Jurkat, Clone E6-1 (cell line): ENCODE measurements at regions not wholly inside any gene's neighbourhood (a gene's known extent, or its start where the extent isn't known, plus 50 kb on each side); places are given as distances from the start of the nearest gene placed in this dataset.

Experiments used
- DNase-seq: peaks from one replicate; pipeline ENCODE4 v3.0.0-alpha.2; 2011; ENCODE audit warnings: low read depth, low spot score
- H3K4me3 ChIP-seq: 2 replicates; pipeline ENCODE4 v1.5.1; 2011; ENCODE audit warnings: mild to moderate bottlenecking, low read length, control low read depth, moderate library complexity

DNA sequence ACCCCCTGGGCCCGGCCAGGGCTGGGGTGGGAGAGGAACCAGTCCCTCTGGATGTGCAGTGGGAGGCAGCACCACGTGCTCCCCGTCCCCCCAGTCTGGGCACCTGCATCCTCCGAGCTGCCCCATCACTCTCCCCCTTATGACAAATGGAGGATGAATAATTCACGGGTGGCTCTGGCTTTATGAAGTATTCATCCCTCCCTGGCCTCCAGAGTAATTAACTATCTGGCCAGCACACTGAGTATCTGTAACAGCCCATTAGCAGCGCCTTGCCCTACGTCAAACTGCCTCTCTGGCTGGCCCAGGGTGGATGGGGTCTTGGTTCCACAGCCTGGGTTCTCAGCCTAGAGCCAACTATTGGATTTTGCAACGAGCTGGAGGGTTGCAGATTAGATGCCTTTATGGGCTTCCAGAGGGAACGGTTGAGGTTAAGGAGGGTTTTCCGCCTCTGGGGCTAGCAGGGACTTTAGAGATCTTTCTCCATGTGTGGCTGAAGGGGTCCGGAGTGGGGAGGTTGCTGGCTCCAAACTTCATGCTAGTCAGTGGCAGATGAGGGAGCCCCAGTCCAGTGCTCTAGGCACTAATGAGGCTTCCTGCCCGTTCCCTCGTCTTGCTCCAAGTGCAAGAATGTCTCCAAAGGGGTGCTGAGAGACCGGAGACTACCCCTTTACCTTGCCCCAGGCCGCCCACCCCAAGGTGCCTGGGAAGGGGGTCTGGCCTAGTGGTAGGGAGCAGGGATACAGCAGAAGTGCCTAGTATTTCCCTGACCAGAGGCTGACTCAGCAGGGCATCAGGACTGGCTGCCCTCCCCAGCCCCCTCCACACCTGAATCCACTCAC, 53.5 kb upstream of the MLN start:
- H3K4me3 ChIP-seq: no peak overlapping the region
- DNase-seq: no peak

DNA sequence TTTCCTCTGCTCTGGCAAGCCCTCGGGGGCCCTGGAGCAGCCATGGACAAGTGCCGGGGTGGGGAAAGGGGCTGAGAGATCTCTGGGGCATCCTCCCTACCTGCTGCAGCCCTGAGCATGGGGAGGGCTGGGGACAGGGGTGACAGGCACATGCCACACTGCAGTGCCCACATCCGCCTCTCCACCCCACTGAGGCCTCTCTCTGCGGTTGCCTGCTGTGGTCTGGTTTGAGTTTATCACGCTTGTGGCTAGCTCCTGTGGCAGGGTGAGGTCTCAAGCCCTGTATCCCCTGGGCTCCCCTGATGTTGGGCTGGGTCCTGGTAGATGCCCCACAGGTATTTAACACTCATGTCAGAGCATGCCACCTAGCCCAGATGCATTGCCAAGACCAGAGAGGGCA, 52.9 kb upstream of the MLN start:
- no peak overlapping the region for H3K4me3 ChIP-seq
- DNase-seq: peak; percentile 88

- no peak for DNase-seq
- no peak overlapping the region for H3K4me3 ChIP-seq
These were observed 52.3 kb upstream of the MLN start for GRCh38 chr6:33856031-33856590.

DNA sequence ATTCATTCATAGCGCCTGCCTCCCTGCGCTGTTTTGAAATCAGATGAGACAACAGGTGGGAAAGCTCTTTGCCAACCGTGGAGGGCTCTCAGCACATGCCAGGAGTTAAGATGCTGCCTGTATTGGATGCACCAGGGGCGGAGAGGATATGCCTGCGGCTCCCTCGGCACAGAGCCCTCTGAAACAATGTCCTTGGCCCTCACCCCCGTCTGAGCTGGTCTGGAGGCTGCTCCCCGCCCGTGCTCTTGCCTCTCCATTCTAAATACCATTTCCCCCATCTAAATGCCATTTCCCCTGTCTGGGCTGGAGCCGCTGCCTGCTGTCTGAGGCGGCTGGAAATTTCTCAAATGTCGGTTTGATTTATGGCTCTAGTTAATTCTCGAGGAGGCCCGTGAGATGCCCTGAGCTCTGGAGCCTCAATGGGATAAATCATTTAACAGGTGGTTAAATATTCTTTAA, 50.8 kb upstream of the MLN start:
- no peak for DNase-seq
- no peak overlapping the region for H3K4me3 ChIP-seq

- no peak overlapping the region for H3K4me3 ChIP-seq
- DNase-seq: no peak
These were observed 49.9 kb upstream of the MLN start for GRCh38 chr6:33853736-33854135.
